ENCODE measurements at regions not wholly inside any gene's neighbourhood (a gene's known extent, or its start where the extent isn't known, plus 50 kb on each side); places are given as distances from the start of the nearest gene placed in this dataset.

- no TSS peak for BruUV-seq (replicated peaks)
- H3K9me1 ChIP-seq (replicated peaks; ENCODE audit: control insufficient read depth, extremely low read depth, insufficient read depth, low read length): no peaks in the 10 kb centered on the region
- no peaks in the 10 kb centered on the region for H3K27me3 ChIP-seq (ENCODE audit: control insufficient read depth in 2 of 2, insufficient read depth in 2 of 2, low read length in 2 of 2)
- H2AFZ ChIP-seq (ENCODE audit: low read depth, low read length): no peak overlapping the region
- H3K27ac ChIP-seq (ENCODE audit: insufficient read depth, low read depth, low read length): no peak overlapping the region
- CTCF ChIA-PET: no interaction called here
- POLR2A ChIA-PET: no interaction called here
- dilution Hi-C loops (cut with MboI; ENCODE audit: extremely low pct_ligation_motif_present, low sequenced_read_pairs): no loop called here
- no peak overlapping the region for H3K4me2 ChIP-seq (ENCODE audit: insufficient read depth, low read length)
- H3K36me3 ChIP-seq (ENCODE audit: control insufficient read depth in 2 of 2, extremely low read depth in 1 of 2, insufficient read depth in 2 of 2, low read length in 2 of 2): no peaks in the 10 kb centered on the region
- intact Hi-C loops (cut with micrococcal nuclease): no loop called here
- no peaks in the 10 kb centered on the region for H3K4me1 ChIP-seq (ENCODE audit: control insufficient read depth, extremely low read depth, insufficient read depth, low read length)
- DNase-seq (ENCODE audit: low read depth, low spot score) (no peak), FAIRE-seq (no peak)
- TF ChIP-seq POLR2A (IDR thresholded peaks at IDR 0.05; ENCODE audit: low read depth, low read length) (no peak), JUN (IDR thresholded peaks at IDR 0.05; ENCODE audit: borderline replicate concordance, insufficient read depth, insufficient read length, low read depth) (no peak)
- H3K9ac ChIP-seq (replicated peaks; ENCODE audit: extremely low read depth, insufficient read depth, low read length): no peak overlapping the region
- H3K9me3 ChIP-seq (replicated peaks; ENCODE audit: control insufficient read depth, insufficient read depth, low read length): no peaks in the 10 kb centered on the region
- H3K79me2 ChIP-seq (ENCODE audit: control insufficient read depth, insufficient read depth, low read length): no peaks in the 10 kb centered on the region
- no peaks in the 10 kb centered on the region for H4K20me1 ChIP-seq (replicated peaks; ENCODE audit: control insufficient read depth, extremely low read depth, insufficient read depth, low read length)
- no peak overlapping the region for H3K4me3 ChIP-seq (replicated peaks in 1 of 3; ENCODE audit: insufficient read depth in 1 of 3, low read depth in 1 of 3, low read length in 3 of 3)
Observed at GRCh38 chr6:104108634-104109033, 751.1 kb downstream of the HACE1 start.

- intact Hi-C loops (cut with micrococcal nuclease): no loop called here
- H3K4me3 ChIP-seq (replicated peaks in 1 of 3; ENCODE audit: insufficient read depth in 1 of 3, low read depth in 1 of 3, low read length in 3 of 3): no peak overlapping the region
- H3K9me3 ChIP-seq (replicated peaks; ENCODE audit: control insufficient read depth, insufficient read depth, low read length): no peaks in the 10 kb centered on the region
- FAIRE-seq: no peak
- H3K27ac ChIP-seq (ENCODE audit: insufficient read depth, low read depth, low read length): no peak overlapping the region
- no peaks in the 10 kb centered on the region for H3K27me3 ChIP-seq (ENCODE audit: control insufficient read depth in 2 of 2, insufficient read depth in 2 of 2, low read length in 2 of 2)
- no peak for DNase-seq (ENCODE audit: low read depth, low spot score)
- TF ChIP-seq GATA2 (IDR thresholded peaks at IDR 0.05; ENCODE audit: insufficient read depth, insufficient read length, low read depth, low read length) (no peak), JUN (IDR thresholded peaks at IDR 0.05; ENCODE audit: borderline replicate concordance, insufficient read depth, insufficient read length, low read depth) (no peak), MAX (IDR thresholded peaks at IDR 0.05; ENCODE audit: insufficient read depth, insufficient read length) (no peak), MYC (IDR thresholded peaks at IDR 0.05; ENCODE audit: low read depth, low read length) (no peak), POLR2AphosphoS5 (IDR thresholded peaks at IDR 0.05; ENCODE audit: insufficient read depth, low read depth, low read length) (no peak), FOS (IDR thresholded peaks at IDR 0.05; ENCODE audit: borderline replicate concordance, insufficient read depth, low read length) (no peak), POLR2A (IDR thresholded peaks at IDR 0.05; ENCODE audit: low read depth, low read length) (no peak), CTCF (IDR thresholded peaks at IDR 0.05; ENCODE audit: extremely low read depth in 1 of 2, insufficient read depth in 1 of 2, low read depth in 1 of 2, low read length in 2 of 2) (no peak), EZH2 (IDR thresholded peaks at IDR 0.05; ENCODE audit: borderline replicate concordance, low read depth, low read length, severe bottlenecking) (no peak)
- H4K20me1 ChIP-seq (replicated peaks; ENCODE audit: control insufficient read depth, extremely low read depth, insufficient read depth, low read length): no peaks in the 10 kb centered on the region
- ChIA-PET POLR2A (no interaction called here), CTCF (no interaction called here)
- H3K9ac ChIP-seq (replicated peaks; ENCODE audit: extremely low read depth, insufficient read depth, low read length): no peak overlapping the region
- dilution Hi-C loops (cut with MboI; ENCODE audit: extremely low pct_ligation_motif_present, low sequenced_read_pairs): no loop called here
- H2AFZ ChIP-seq (ENCODE audit: low read depth, low read length): no peak overlapping the region
- H3K36me3 ChIP-seq (ENCODE audit: control insufficient read depth in 2 of 2, extremely low read depth in 1 of 2, insufficient read depth in 2 of 2, low read length in 2 of 2): no peaks in the 10 kb centered on the region
- no peaks in the 10 kb centered on the region for H3K4me1 ChIP-seq (ENCODE audit: control insufficient read depth, extremely low read depth, insufficient read depth, low read length)
- no peak overlapping the region for H3K4me2 ChIP-seq (ENCODE audit: insufficient read depth, low read length)
- no peaks in the 10 kb centered on the region for H3K9me1 ChIP-seq (replicated peaks; ENCODE audit: control insufficient read depth, extremely low read depth, insufficient read depth, low read length)
- H3K79me2 ChIP-seq (ENCODE audit: control insufficient read depth, insufficient read depth, low read length): no peaks in the 10 kb centered on the region
- BruUV-seq (replicated peaks): no TSS peak
Observed at GRCh38 chr6:104095661-104096416, 763.9 kb downstream of the HACE1 start.

Measured in endothelial cell of umbilical vein (primary cell).